ENCODE measurements at regions not wholly inside any gene's neighbourhood (a gene's known extent, or its start where the extent isn't known, plus 50 kb on each side); places are given as distances from the start of the nearest gene placed in this dataset.

DNA sequence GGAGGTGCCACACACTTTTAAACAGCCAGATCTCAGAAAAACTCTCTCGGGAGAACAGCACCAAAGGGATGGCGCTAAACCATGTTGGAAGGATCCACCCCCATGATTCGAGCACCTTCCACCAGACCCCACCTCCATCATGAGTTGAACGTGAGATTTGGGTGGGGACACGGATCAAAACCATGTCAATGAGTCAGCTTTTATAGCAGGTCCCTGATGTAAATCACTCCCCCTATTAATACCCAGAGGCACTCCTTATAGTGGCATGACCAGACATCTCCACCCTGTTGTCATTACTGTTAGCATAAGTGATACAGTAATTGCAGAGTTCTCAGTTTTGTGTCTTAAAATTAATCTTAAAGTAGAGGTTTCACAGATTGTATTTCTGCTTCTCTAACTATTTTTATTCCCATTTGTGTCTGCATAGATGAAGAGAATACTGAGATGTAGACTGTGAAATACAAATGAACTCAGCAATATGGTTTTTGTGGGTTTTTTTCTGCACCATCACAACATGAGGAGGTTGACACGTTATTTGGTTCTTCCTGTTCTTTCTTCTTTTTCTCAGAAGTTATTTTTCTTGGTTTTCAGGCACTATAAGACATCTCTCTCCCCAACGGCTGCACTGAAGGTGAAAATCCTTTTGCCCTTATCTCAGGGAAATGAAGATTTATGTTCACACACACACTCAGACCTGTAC is 218.2 kb downstream of the ARL4C start:
- Histone ChIP-seq H3K27ac (ENCODE audit: low read length) (no peak overlapping the region), H3K9me3 (ENCODE audit: low read length) (no peaks in the 10 kb centered on the region), H3K36me3 (ENCODE audit: insufficient read depth, low read length) (no peaks in the 10 kb centered on the region), H3K4me3 (ENCODE audit: low read length) (no peak overlapping the region), H2AFZ (ENCODE audit: low read length) (no peak overlapping the region), H3K27me3 (ENCODE audit: low read length) (no peaks in the 10 kb centered on the region), H3K4me1 (ENCODE audit: low read length) (no peaks in the 10 kb centered on the region), H3K9me2 (replicated peaks; ENCODE audit: insufficient read depth, low read length) (no peaks in the 10 kb centered on the region), H4K20me1 (ENCODE audit: insufficient read depth, low read depth, low read length) (no peaks in the 10 kb centered on the region), H3K79me2 (ENCODE audit: low read length) (no peaks in the 10 kb centered on the region), H3K9ac (ENCODE audit: low read length) (no peak overlapping the region), H3K4me2 (ENCODE audit: low read depth, low read length, poor library complexity, severe bottlenecking) (no peak overlapping the region)
- DNase-seq, result no peak

DNA sequence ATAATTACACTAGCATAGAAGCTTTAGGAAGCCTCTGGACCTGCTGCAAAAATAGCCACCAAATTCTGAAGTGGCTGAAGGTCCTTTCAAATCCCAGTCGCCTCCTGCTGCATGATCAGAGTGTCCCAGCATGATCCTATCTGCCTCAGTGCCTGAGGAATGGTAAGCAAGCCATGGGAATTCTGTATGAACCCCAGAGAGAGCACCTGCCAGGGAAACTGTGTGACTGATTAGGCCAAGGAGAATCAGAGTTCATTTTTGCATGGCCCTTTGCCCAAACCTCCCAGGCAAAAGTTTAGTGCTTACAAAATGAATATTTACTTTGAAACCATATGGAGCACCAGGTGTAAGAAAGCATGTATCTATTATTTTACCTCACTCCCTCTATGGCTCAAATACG is 221.4 kb downstream of the ARL4C start:
- Histone ChIP-seq H3K4me3 (ENCODE audit: low read length) (no peak overlapping the region), H2AFZ (ENCODE audit: low read length) (no peak overlapping the region), H3K9ac (ENCODE audit: low read length) (no peak overlapping the region), H3K27me3 (ENCODE audit: low read length) (no peaks in the 10 kb centered on the region), H3K9me3 (ENCODE audit: low read length) (no peaks in the 10 kb centered on the region), H4K20me1 (ENCODE audit: insufficient read depth, low read depth, low read length) (no peaks in the 10 kb centered on the region), H3K4me1 (ENCODE audit: low read length) (no peaks in the 10 kb centered on the region), H3K36me3 (ENCODE audit: insufficient read depth, low read length) (no peaks in the 10 kb centered on the region), H3K4me2 (ENCODE audit: low read depth, low read length, poor library complexity, severe bottlenecking) (no peak overlapping the region), H3K9me2 (replicated peaks; ENCODE audit: insufficient read depth, low read length) (no peaks in the 10 kb centered on the region), H3K27ac (ENCODE audit: low read length) (no peak overlapping the region), H3K79me2 (ENCODE audit: low read length) (no peaks in the 10 kb centered on the region)
- no peak for DNase-seq

DNA sequence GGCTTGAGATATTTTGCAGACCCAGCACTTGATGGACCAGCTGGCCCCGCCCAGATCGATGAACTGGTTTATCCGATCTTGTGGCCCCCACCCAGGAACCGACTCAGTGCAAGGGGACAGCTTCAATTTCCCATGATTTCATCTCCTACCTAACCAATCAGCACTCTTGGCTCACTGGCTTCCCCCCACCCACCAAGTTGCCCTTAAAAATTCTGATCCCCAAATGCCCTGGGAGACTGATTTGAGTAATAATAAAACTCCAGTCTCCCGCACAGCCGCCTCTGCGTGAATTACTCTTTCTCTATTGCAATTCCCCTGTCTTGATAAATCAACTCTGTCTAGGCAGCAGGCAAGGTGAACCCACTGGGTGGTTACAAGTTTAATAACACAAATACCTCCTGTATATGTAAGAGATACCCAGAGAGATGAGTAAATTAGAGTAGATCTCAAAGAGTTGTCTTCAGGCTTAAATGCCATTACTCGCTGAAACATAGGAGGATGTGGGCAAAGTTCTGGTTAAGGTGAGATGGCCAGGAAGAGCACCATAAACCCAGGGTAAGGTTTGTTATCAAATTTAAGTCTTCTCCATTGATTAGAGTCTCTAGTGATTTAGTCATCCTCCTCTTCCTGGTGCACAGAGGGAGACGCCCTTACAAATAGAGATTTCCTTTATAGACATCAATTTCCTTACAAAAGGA is 222.8 kb downstream of the ARL4C start:
- no peak overlapping the region for H3K4me2 ChIP-seq (ENCODE audit: low read depth, low read length, poor library complexity, severe bottlenecking)
- DNase-seq, result no peak
- H3K4me1 ChIP-seq (ENCODE audit: low read length), result no peaks in the 10 kb centered on the region
- H3K9me2 ChIP-seq (replicated peaks; ENCODE audit: insufficient read depth, low read length), result no peaks in the 10 kb centered on the region
- no peak overlapping the region for H3K4me3 ChIP-seq (ENCODE audit: low read length)
- H3K27me3 ChIP-seq (ENCODE audit: low read length), result no peaks in the 10 kb centered on the region
- H4K20me1 ChIP-seq (ENCODE audit: insufficient read depth, low read depth, low read length), result no peaks in the 10 kb centered on the region
- no peak overlapping the region for H3K27ac ChIP-seq (ENCODE audit: low read length)
- H3K9me3 ChIP-seq (ENCODE audit: low read length), result no peaks in the 10 kb centered on the region
- H3K79me2 ChIP-seq (ENCODE audit: low read length), result no peaks in the 10 kb centered on the region
- H3K9ac ChIP-seq (ENCODE audit: low read length), result no peak overlapping the region
- H3K36me3 ChIP-seq (ENCODE audit: insufficient read depth, low read length), result no peaks in the 10 kb centered on the region
- no peak overlapping the region for H2AFZ ChIP-seq (ENCODE audit: low read length)

DNA sequence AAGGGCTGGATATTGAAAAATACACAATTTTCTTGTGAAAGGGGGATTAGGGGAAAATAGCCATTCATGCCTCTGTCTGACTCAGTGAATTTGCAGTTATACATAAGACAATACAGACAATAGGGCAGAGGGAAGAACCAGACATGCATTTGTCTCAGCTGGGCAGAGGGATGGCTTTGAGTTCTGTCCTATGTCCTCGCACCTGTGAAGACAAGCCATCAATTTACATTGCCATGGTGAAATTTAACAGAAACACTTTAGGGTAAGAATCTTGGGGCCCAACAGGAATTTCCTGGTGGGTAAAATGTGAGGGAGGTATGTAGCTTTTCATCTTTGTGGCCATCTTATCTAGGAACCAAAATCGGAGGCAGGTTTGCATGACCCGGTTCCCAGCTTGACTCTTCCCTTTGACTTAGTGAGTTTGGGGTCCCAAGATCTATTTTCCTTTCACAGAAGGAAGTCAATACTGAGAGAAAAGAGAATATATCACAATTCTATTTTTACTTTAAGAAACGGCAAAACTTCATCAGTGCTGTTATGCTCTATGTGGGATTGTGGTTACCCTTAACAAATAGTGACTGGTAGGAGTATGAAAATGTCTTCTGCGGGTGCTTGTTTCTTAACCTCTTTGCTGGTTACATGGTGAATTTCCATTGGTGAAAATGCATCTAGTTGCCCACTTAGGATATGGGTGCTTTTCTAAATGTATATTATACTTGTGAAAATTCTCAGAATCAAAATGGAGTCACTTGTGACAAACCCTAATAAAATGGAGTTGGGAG is 221.8 kb downstream of the SPP2 start:
- DNase-seq, result no peak
- H3K4me2 ChIP-seq (ENCODE audit: low read depth, low read length, poor library complexity, severe bottlenecking), result no peak overlapping the region
- no peaks in the 10 kb centered on the region for H3K9me2 ChIP-seq (replicated peaks; ENCODE audit: insufficient read depth, low read length)
- no peak overlapping the region for H3K4me3 ChIP-seq (ENCODE audit: low read length)
- no peak overlapping the region for H3K27ac ChIP-seq (ENCODE audit: low read length)
- H4K20me1 ChIP-seq (ENCODE audit: insufficient read depth, low read depth, low read length), result no peaks in the 10 kb centered on the region
- no peak overlapping the region for H3K9ac ChIP-seq (ENCODE audit: low read length)
- H3K36me3 ChIP-seq (ENCODE audit: insufficient read depth, low read length), result no peaks in the 10 kb centered on the region
- no peak overlapping the region for H2AFZ ChIP-seq (ENCODE audit: low read length)
- no peaks in the 10 kb centered on the region for H3K79me2 ChIP-seq (ENCODE audit: low read length)
- no peaks in the 10 kb centered on the region for H3K27me3 ChIP-seq (ENCODE audit: low read length)
- H3K4me1 ChIP-seq (ENCODE audit: low read length), result no peaks in the 10 kb centered on the region
- H3K9me3 ChIP-seq (ENCODE audit: low read length), result no peaks in the 10 kb centered on the region

DNA sequence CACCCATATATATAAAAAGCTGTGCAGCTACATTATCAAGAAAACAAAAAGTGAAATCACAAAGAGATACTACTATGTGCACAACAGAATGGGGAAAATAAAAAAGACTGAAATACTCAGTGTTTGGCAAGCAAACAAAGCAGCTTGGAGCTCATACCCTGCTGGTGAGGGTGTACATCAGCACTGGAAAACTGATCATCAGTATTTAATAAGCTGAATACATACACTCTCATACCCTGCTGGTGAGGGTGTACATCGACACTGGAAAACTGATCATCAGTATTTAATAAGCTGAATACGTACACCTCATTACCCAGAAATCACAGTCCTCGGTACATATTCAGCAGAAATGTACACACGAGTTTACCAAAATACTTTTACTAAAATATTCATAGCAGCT is 220.8 kb downstream of the SPP2 start:
- no peaks in the 10 kb centered on the region for H3K79me2 ChIP-seq (ENCODE audit: low read length)
- H3K36me3 ChIP-seq (ENCODE audit: insufficient read depth, low read length), result no peaks in the 10 kb centered on the region
- H3K27me3 ChIP-seq (ENCODE audit: low read length), result no peaks in the 10 kb centered on the region
- DNase-seq, result no peak
- H3K9me3 ChIP-seq (ENCODE audit: low read length), result no peaks in the 10 kb centered on the region
- H4K20me1 ChIP-seq (ENCODE audit: insufficient read depth, low read depth, low read length), result no peaks in the 10 kb centered on the region
- no peak overlapping the region for H3K4me2 ChIP-seq (ENCODE audit: low read depth, low read length, poor library complexity, severe bottlenecking)
- no peak overlapping the region for H3K4me3 ChIP-seq (ENCODE audit: low read length)
- no peaks in the 10 kb centered on the region for H3K4me1 ChIP-seq (ENCODE audit: low read length)
- no peak overlapping the region for H2AFZ ChIP-seq (ENCODE audit: low read length)
- H3K27ac ChIP-seq (ENCODE audit: low read length), result no peak overlapping the region
- H3K9ac ChIP-seq (ENCODE audit: low read length), result no peak overlapping the region
- H3K9me2 ChIP-seq (replicated peaks; ENCODE audit: insufficient read depth, low read length), result no peaks in the 10 kb centered on the region

DNA sequence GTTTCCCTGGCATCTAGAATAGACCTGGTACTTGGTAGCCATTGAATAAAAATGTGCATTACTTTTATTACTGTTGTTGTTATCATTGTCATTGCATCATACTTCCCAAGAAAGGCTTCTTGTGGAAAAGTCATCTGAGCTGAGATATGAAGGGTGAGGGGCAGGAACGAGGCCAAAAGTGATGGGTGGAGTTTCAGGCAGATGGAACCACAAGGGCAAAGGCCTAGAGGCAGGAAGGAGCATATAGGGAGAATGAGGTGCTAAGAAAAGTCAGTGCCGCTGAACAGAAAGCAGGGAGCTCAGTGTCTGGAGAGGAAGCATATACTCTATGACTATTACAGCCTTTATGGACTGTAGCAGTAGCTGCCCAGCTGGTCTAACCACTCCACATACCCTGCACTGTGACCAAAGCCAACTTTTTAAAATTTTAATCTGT is 219.3 kb downstream of the SPP2 start:
- Histone ChIP-seq H3K9ac (ENCODE audit: low read length) (no peak overlapping the region), H3K4me1 (ENCODE audit: low read length) (no peaks in the 10 kb centered on the region), H3K27ac (ENCODE audit: low read length) (no peak overlapping the region), H3K27me3 (ENCODE audit: low read length) (no peaks in the 10 kb centered on the region), H3K36me3 (ENCODE audit: insufficient read depth, low read length) (no peaks in the 10 kb centered on the region), H4K20me1 (ENCODE audit: insufficient read depth, low read depth, low read length) (no peaks in the 10 kb centered on the region), H3K4me3 (ENCODE audit: low read length) (no peak overlapping the region), H2AFZ (ENCODE audit: low read length) (no peak overlapping the region), H3K79me2 (ENCODE audit: low read length) (no peaks in the 10 kb centered on the region), H3K9me2 (replicated peaks; ENCODE audit: insufficient read depth, low read length) (no peaks in the 10 kb centered on the region), H3K9me3 (ENCODE audit: low read length) (no peaks in the 10 kb centered on the region), H3K4me2 (ENCODE audit: low read depth, low read length, poor library complexity, severe bottlenecking) (no peak overlapping the region)
- no peak for DNase-seq

DNA sequence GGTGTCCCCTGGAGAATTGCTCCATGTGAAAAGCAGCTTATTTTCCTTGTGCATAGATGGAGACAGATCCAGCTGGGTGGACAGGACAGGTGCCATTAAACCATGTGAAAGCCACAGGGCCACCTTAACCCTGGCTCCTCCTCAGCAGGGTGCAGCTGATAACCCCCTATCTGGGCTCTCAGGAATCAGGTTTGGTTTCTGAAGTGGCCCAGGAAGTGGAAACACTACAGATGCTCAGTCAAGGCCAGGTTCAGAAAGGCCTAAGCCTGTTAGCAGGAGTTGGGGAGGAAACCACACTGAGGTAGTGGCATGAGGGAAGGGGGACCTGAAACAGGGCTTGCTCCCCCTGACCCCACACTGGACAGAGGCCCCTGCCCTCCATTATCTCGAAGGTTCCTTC is 217.0 kb downstream of the SPP2 start:
- Histone ChIP-seq H3K27me3 (ENCODE audit: low read length) (no peaks in the 10 kb centered on the region), H3K79me2 (ENCODE audit: low read length) (no peaks in the 10 kb centered on the region), H3K9me3 (ENCODE audit: low read length) (no peaks in the 10 kb centered on the region), H2AFZ (ENCODE audit: low read length) (no peak overlapping the region), H3K4me1 (ENCODE audit: low read length) (no peaks in the 10 kb centered on the region), H3K9me2 (replicated peaks; ENCODE audit: insufficient read depth, low read length) (no peaks in the 10 kb centered on the region), H3K4me3 (ENCODE audit: low read length) (no peak overlapping the region), H3K4me2 (ENCODE audit: low read depth, low read length, poor library complexity, severe bottlenecking) (no peak overlapping the region), H3K36me3 (ENCODE audit: insufficient read depth, low read length) (no peaks in the 10 kb centered on the region), H3K9ac (ENCODE audit: low read length) (no peak overlapping the region), H3K27ac (ENCODE audit: low read length) (no peak overlapping the region), H4K20me1 (ENCODE audit: insufficient read depth, low read depth, low read length) (no peaks in the 10 kb centered on the region)
- DNase-seq, result no peak

DNA sequence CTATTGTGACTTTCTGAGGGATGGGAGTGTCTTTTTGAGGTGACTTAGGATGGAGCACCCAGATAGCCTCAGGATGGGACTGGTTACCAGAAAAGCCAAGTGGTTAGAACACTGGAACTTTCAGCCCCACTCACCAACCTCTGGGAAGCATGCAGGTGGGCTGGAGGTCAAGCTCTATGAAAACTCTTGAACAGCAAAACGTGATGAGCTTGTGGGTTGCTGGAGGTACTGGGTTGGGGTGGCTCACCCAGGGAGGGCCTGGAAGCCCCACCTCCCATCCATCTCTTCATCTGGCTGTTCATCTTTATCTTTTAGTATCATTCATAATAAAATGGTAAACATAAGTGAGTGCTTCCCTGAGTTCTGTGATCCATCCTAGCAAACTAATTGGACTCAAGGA is 216.4 kb downstream of the SPP2 start:
- Histone ChIP-seq H3K4me3 (ENCODE audit: low read length) (no peak overlapping the region), H3K36me3 (ENCODE audit: insufficient read depth, low read length) (no peaks in the 10 kb centered on the region), H3K9me3 (ENCODE audit: low read length) (no peaks in the 10 kb centered on the region), H3K27me3 (ENCODE audit: low read length) (no peaks in the 10 kb centered on the region), H3K4me2 (ENCODE audit: low read depth, low read length, poor library complexity, severe bottlenecking) (no peak overlapping the region), H3K9me2 (replicated peaks; ENCODE audit: insufficient read depth, low read length) (no peaks in the 10 kb centered on the region), H2AFZ (ENCODE audit: low read length) (no peak overlapping the region), H3K4me1 (ENCODE audit: low read length) (no peaks in the 10 kb centered on the region), H3K27ac (ENCODE audit: low read length) (no peak overlapping the region), H3K79me2 (ENCODE audit: low read length) (no peaks in the 10 kb centered on the region), H4K20me1 (ENCODE audit: insufficient read depth, low read depth, low read length) (no peaks in the 10 kb centered on the region), H3K9ac (ENCODE audit: low read length) (no peak overlapping the region)
- DNase-seq, result no peak
